Activated naive CD4-positive, alpha-beta T cell treated with anti-CD3 and anti-CD28 coated beads, Interleukin-2, amount 10 ng/mL, durations not matched to agents 7 days and 5 days (primary cell): ENCODE measurements at regions not wholly inside any gene's neighbourhood (a gene's known extent, or its start where the extent isn't known, plus 50 kb on each side); places are given as distances from the start of the nearest gene placed in this dataset.
"Not testable (repeated sequence)": the region's sequence is repeated elsewhere in the genome, so short reads cannot be mapped to it uniquely, and the experiment has no call there.

ENCODE experiments used
- CTCF ChIA-PET: fragments of 350-600 bp; sonication (Branson Sonifier 250); formaldehyde crosslinking; loops from one replicate; lab custom pipeline; 2021; ENCODE audit warnings: antibody characterized with exemption; lab: Charles Lee
- DNase-seq: peaks from one replicate; pipeline ENCODE4 v3.0.0-alpha.2; 2020
- H3K27ac Mint-ChIP-seq: one replicate; pipeline ENCODE4 v1.8.0; 2021; ENCODE audit warnings: mild to moderate bottlenecking, moderate library complexity, mixed read lengths
- H3K27me3 Mint-ChIP-seq: one replicate; pipeline ENCODE4 v1.8.0; 2021; ENCODE audit warnings: mild to moderate bottlenecking, mixed read lengths
- H3K36me3 Mint-ChIP-seq: one replicate; pipeline ENCODE4 v1.8.0; 2021; ENCODE audit warnings: mixed read lengths
- H3K4me1 Mint-ChIP-seq: one replicate; pipeline ENCODE4 v1.8.0; 2021; ENCODE audit warnings: mixed read lengths
- H3K4me3 Mint-ChIP-seq: one replicate; pipeline ENCODE4 v1.8.0; 2021; ENCODE audit warnings: mild to moderate bottlenecking, moderate library complexity, mixed read lengths
- H3K9me3 Mint-ChIP-seq: one replicate; pipeline ENCODE4 v1.8.0; 2021; ENCODE audit warnings: mixed read lengths

DNA sequence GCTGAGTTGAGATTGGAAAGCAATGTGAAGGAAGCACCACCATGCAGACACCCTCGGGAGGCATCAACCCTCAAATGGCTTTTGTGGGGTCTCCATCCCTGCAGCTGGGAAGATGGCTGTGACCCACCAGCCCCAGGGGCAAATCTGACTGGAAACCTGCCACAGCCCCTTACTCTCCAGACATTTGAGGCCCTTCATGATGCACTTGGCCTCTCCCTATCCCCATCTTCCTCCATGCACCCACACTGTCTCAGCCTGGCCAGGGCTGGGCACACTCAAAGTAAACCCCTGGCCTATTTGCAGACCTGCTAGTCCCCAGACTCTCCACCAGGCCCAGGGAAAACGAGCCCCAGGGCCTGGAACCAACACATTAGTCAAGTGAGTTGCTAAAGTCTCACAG is 205.2 kb downstream of the MATN1 start:
- H3K27ac Mint-ChIP-seq = no peak overlapping the region
- no peaks in the 10 kb centered on the region for H3K9me3 Mint-ChIP-seq
- H3K4me3 Mint-ChIP-seq = no peak overlapping the region
- peaks cover 18% of the 10 kb centered on the region for H3K27me3 Mint-ChIP-seq
- no peaks in the 10 kb centered on the region for H3K4me1 Mint-ChIP-seq
- DNase-seq = no peak
- CTCF ChIA-PET = no interaction called here
- no peaks in the 10 kb centered on the region for H3K36me3 Mint-ChIP-seq

DNA sequence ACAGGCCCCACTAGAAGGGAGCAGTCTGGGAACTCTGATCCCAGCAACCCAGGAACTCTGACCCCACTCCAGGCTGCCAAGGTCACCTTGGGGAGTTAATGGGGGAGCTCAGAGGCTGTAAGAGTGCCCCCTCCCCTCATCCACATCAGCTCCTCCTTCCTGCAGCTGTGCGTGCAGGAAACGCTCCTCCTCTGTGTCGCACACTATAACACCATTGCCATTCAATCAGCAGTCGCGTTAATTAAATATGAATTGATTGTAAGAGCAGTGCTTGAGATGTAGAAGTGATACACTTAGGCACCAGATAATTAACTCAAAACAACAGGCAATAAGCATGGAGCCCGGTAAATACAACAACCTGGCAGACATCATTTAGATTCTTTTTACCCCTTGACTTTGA is 205.7 kb downstream of the MATN1 start:
- H3K36me3 Mint-ChIP-seq, H3K27ac Mint-ChIP-seq, H3K4me3 Mint-ChIP-seq, H3K9me3 Mint-ChIP-seq, CTCF ChIA-PET, DNase-seq, H3K4me1 Mint-ChIP-seq: not testable (repeated sequence)
- peaks cover 18% of the 10 kb centered on the region for H3K27me3 Mint-ChIP-seq

DNA sequence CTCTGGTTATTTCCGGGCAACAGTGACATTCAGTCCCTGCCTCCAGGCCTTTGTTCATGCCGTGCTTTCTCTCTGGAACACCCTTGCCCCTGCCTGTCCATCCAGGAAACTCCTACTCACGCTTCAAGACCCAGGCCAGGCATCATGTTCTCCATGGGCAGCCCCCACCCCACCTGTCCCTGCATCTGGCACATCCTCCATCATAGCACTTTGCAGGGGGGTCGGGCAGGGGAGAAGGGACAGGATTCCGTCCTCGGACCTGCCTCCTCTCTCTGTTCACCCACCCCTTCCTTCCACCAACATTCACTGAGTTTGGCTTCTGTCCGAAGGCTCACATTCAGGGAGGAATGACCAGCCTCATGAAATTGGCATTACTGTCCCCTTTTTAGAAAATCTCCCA is 206.1 kb downstream of the MATN1 start:
- CTCF ChIA-PET, H3K27ac Mint-ChIP-seq, H3K36me3 Mint-ChIP-seq, H3K4me3 Mint-ChIP-seq, H3K9me3 Mint-ChIP-seq, H3K4me1 Mint-ChIP-seq, DNase-seq: not testable (repeated sequence)
- peaks cover 16% of the 10 kb centered on the region for H3K27me3 Mint-ChIP-seq

DNA sequence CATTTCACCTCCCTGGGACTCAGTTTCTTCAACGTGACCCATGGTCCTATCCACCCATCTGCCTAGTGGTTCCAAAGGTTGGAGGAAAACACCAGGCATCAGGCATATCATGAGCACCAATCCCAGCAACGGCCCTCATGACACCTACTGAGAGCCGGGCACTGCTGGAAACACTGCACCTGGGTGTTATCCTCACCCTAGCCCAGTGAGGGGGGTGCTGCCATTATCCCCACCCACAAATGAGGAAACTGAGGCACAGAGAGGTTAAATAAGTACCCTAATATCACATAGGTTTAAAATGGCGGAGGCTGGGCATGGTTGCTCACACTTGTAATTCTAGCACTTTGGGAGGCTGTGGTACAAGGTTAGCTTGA is 206.9 kb downstream of the MATN1 start:
- no peak overlapping the region for H3K4me3 Mint-ChIP-seq
- CTCF ChIA-PET = no interaction called here

DNA sequence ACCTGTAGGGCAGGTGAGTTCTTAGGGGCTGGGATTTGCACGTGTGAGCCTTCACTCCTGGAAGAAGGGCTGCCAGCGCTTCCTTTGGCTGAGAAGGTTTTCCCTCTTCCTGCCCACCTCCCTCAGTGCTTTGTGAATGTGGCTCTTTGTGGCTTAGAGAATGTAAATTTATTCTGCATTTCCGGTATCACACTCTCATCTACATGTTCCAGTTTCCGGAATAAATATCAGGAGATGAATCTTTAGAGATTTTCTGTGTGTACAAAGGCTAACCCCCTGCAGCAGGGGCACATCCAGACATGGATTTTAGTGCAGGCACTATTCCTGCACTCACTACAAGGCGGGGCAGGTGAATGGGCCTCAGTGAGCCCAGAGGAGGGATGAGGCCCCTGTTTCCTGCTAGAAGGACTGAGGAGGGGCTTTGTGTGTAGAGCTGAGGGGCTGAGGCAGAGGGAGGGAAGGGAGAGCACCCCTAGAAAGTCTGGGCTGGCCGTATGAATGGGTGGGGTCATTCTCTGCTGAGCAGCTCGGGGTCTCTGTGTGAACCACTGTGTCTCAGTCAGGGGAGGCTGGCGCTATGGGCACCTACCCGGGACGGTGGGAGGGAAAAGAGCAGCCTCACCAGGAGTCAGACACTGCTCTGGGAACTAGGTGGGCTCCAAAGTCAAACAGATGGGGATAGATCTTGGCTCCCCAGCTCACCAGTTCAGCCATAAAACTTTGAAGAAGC is 207.5 kb downstream of the MATN1 start:
- Mint-ChIP-seq H3K4me1 (no peaks in the 10 kb centered on the region), H3K27me3 (peaks cover 8% of the 10 kb centered on the region), H3K36me3 (no peaks in the 10 kb centered on the region), H3K27ac (no peak overlapping the region), H3K4me3 (no peak overlapping the region), H3K9me3 (no peaks in the 10 kb centered on the region)
- no peak for DNase-seq
- CTCF ChIA-PET = no interaction called here

More for the DNA sequence above, 206.9 kb downstream of the MATN1 start:
- Mint-ChIP-seq H3K27ac (no peak overlapping the region), H3K9me3 (no peaks in the 10 kb centered on the region), H3K36me3 (no peaks in the 10 kb centered on the region), H3K4me1 (no peaks in the 10 kb centered on the region), H3K27me3 (peaks cover 12% of the 10 kb centered on the region)
- DNase-seq = no peak

DNA sequence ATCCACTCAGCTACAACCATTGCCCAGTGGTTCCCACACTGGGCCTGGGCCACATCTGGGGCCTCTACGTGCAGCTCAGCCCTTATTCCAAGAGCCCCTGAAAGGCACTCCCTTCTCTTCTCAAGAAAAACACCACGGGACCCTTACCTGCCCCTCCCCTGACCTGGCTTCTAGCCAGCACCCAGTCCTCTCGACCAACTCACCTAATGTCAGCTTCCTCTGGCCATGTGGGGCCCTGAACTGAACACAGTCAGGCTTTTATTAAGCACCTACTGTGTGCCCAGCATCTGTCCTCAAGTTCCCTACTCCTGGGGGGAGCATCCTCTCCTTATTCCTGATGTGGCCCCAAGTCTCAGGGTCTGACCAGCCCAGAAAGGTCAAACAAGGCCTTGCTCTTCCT is 208.4 kb downstream of the MATN1 start:
- no peaks in the 10 kb centered on the region for H3K9me3 Mint-ChIP-seq
- peaks cover 8% of the 10 kb centered on the region for H3K27me3 Mint-ChIP-seq
- CTCF ChIA-PET = no interaction called here
- H3K27ac Mint-ChIP-seq = no peak overlapping the region
- no peaks in the 10 kb centered on the region for H3K4me1 Mint-ChIP-seq
- no peak overlapping the region for H3K4me3 Mint-ChIP-seq
- DNase-seq = no peak
- no peaks in the 10 kb centered on the region for H3K36me3 Mint-ChIP-seq

DNA sequence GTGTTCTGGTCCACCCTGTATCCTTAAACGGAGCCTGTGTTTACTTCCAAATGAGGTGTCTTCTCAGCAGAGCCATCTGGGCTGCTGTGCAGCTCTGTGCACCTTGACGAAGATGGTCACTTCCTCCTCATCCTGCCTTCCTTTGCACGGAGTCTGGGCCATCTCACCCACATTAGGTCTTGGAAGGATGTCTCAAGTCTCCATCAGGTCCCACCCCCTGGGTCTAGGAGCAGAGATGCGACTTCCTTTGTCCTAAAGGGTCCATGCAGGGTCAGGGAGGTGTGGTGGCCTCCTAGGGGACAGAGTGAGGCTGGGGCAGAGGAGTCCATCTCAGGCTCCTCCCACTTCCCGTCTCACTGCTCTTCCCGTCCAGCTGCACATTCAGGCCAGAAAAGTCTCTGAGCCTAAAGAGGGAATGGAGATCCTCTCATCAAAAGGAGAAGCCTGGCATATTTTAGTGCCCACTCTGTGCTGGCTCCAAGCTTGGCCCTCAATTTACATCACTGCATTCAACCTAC is 209.2 kb downstream of the MATN1 start:
- DNase-seq = no peak

DNA sequence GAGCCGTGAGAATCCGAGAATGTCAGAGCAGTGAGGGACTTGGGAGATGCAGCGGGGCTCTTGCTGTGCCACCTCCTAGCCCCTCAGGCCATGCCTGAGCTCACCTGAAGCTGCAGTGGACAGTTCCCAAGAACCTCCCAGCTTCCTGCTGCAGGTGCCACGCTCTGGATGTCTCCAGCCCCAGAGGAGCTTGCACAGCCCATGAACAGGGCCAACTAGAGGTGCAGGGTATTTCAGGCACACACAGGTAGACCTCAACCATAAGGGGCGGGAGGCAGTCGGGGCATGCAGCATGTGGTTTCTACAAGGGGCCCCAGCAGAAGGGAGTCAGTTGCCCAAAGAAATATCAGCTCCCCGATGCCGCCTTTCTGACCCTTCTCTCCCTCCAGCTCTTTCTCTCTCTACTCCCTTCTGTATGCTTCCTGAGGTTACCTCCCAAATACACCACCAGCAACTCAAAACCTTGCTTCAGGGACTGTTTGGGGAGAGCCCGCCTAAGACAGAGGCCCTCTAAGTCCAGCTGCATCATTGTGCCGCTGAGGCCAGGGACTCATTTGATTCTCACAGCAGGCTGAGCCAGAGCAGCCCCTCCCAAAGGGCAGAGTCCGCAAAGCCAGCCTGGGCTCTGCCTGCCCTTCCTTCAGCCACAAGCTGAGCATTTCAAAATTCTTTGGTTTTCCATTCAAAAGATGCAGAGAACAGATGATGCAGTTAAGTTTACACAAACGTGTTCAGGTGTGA is 209.8 kb downstream of the MATN1 start:
- CTCF ChIA-PET = no interaction called here
- no peaks in the 10 kb centered on the region for H3K9me3 Mint-ChIP-seq
- H3K27me3 Mint-ChIP-seq = peaks cover 14% of the 10 kb centered on the region
- H3K27ac Mint-ChIP-seq = no peak overlapping the region
- no peaks in the 10 kb centered on the region for H3K4me1 Mint-ChIP-seq
- no peak for DNase-seq
- H3K36me3 Mint-ChIP-seq = no peaks in the 10 kb centered on the region
- no peak overlapping the region for H3K4me3 Mint-ChIP-seq

More for the DNA sequence above, 209.2 kb downstream of the MATN1 start:
- Mint-ChIP-seq H3K27me3 (peaks cover 11% of the 10 kb centered on the region), H3K4me3 (no peak overlapping the region), H3K4me1 (no peaks in the 10 kb centered on the region), H3K9me3 (no peaks in the 10 kb centered on the region), H3K36me3 (no peaks in the 10 kb centered on the region), H3K27ac (no peak overlapping the region)
- CTCF ChIA-PET = no interaction called here

DNA sequence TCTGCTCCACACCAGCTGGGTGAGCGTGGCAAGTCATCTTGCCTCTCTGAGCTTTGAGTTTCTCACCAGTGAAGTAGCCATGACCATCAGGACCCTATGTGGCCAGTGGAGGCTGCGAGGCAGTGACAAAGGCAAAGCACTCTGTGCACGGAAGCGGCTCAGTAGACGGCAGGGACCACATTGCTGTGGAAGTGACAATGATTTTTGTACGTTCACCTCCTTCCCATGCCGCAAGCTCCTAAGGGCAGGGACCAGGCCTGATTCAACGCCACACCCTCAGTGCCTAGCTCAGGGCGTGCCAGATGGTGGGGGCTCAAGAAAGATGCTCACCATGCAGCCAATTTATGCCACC is 210.5 kb downstream of the MATN1 start:
- Mint-ChIP-seq H3K4me1 (no peaks in the 10 kb centered on the region), H3K4me3 (no peak overlapping the region), H3K9me3 (no peaks in the 10 kb centered on the region), H3K27me3 (peaks cover 17% of the 10 kb centered on the region), H3K27ac (no peak overlapping the region), H3K36me3 (no peaks in the 10 kb centered on the region)
- no peak for DNase-seq
- CTCF ChIA-PET = no interaction called here

DNA sequence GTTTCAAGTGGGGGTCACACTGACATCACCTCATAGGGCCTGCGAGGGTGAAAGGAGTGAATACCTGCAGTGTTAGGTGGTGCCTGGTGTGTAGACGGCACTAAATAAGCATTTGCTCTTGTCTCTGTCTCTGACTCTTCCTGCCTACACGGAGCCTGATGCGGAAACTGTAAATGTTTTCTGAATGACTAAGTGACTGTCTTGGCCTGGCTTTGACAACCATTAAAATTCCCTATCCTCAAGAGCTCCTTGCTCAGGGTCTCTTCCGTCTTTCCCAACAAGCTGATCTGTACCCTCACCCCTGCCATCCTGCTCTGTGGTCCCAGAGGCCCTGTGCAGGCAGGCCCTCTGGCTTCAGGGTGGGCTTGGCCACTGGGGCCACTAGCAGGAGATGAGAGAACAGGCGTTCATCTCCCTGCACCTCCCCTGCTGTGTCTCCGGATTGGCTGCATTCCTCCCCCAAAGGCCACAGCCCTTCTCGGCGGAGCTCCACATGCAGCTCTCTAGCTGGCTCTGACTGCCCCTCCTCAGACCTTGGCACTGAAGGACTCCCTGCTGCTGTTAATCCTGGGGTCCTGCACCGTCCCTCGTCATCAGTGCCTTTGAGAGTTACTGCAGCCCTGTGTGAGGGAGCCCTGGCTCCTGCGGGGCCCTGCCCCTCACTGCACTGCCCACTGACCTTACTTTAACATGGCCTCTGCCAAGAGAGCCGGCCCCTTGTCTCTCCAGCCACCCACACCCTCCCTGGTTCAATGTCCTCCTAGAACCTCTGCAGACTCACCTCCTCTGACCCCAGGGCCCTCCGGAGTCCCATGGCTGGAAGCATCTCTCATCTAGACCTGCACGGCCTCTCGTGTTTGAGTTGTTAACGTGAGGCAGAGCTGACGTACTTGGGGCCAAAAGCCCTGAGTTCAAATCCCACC is 211.1 kb downstream of the MATN1 start:
- H3K27me3 Mint-ChIP-seq = peaks cover 15% of the 10 kb centered on the region
- no peak for DNase-seq
- H3K4me3 Mint-ChIP-seq = no peak overlapping the region
- no peaks in the 10 kb centered on the region for H3K36me3 Mint-ChIP-seq
- H3K27ac Mint-ChIP-seq = no peak overlapping the region
- no peaks in the 10 kb centered on the region for H3K9me3 Mint-ChIP-seq
- H3K4me1 Mint-ChIP-seq = no peaks in the 10 kb centered on the region
- CTCF ChIA-PET = no interaction called here

DNA sequence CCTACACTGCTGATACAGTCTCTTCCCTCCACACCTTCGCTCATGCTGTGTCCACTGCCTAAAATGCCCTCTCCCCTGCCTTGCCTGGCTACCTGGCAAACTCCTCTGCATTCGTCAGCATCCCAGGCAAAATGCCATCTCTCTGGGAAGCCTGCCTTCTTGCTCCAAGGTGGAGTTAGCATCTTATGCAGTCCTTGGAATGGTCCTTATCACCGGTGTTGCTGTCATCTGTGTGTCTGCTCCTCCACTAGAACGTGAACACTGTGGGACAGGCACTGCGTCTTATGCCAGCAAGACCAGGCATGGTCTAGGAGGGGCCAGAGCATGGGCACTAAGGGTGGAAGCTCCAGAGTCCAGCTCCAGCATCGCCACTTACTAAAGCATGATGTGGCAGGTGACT is 211.8 kb downstream of the MATN1 start:
- no peaks in the 10 kb centered on the region for H3K36me3 Mint-ChIP-seq
- H3K9me3 Mint-ChIP-seq = no peaks in the 10 kb centered on the region
- H3K4me1 Mint-ChIP-seq = no peaks in the 10 kb centered on the region
- H3K27ac Mint-ChIP-seq = no peak overlapping the region
- no peak for DNase-seq
- CTCF ChIA-PET = no interaction called here
- no peak overlapping the region for H3K4me3 Mint-ChIP-seq
- peaks cover 12% of the 10 kb centered on the region for H3K27me3 Mint-ChIP-seq

DNA sequence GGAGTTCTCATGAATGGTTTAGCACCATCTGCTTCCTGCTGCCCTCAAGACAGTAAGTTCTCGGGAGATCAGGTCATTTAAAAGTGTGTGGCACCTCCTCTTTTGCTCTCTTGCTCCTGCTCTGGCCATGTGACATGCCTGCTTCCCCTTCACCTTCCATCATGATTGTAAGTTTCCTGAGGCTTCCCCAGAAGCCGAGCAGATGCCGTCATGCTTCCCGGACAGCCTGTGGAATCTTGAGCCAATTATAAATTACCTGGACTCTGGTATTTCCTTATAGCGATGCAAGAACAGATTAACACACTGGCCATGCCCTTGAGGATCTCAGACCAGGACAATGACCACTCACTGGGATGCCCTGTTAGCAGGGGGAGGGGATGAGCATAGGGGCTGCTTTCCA is 212.3 kb downstream of the MATN1 start:
- no peak overlapping the region for H3K27ac Mint-ChIP-seq
- H3K27me3 Mint-ChIP-seq = peaks cover 12% of the 10 kb centered on the region
- H3K4me1 Mint-ChIP-seq = no peaks in the 10 kb centered on the region
- H3K9me3 Mint-ChIP-seq = no peaks in the 10 kb centered on the region
- CTCF ChIA-PET = no interaction called here
- no peak for DNase-seq
- H3K4me3 Mint-ChIP-seq = no peak overlapping the region
- no peaks in the 10 kb centered on the region for H3K36me3 Mint-ChIP-seq

DNA sequence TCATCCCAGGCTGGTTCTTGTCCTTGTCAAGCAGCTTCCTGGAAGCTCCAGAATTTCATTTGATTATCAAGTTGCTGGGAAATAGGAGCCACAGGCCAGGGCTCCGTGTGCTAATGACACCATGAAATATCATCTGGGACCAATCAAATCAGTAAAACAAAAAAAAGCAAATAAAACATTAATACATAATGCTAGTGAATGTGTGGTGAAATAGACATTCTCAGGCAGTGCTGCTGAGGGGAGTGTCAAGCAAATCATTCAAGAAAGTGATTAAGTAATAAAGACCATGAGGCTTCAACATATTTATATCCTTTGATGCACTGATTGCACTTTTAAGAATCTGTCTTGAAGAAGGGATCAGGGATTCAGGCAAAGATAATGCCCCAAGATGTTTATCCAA is 213.7 kb downstream of the MATN1 start:
- no peak overlapping the region for H3K27ac Mint-ChIP-seq
- no peak overlapping the region for H3K4me3 Mint-ChIP-seq
- no peak for DNase-seq
- no peaks in the 10 kb centered on the region for H3K36me3 Mint-ChIP-seq
- H3K27me3 Mint-ChIP-seq = peaks cover 12% of the 10 kb centered on the region
- no peaks in the 10 kb centered on the region for H3K9me3 Mint-ChIP-seq
- H3K4me1 Mint-ChIP-seq = no peaks in the 10 kb centered on the region
- CTCF ChIA-PET = no interaction called here

DNA sequence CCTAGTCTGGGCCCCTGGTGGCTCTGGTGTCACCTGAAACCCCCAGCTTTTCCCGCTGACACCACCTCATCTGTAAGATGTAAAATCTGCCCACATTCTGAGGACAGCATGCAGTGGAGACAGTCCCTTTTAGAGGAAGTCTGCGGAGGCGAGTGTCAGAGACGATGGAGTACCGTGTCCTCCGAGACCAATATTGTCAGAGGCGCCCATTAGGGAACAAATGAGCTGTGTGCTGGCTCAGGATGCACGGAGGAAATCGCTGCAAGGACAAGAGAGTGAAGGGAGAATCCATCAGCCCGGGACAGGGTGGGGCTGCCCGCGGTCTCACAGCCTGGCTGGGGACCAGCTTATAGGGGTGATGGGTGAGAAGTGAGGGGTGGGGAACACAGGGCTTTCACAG is 214.8 kb downstream of the MATN1 start:
- no peaks in the 10 kb centered on the region for H3K4me1 Mint-ChIP-seq
- no peak for DNase-seq
- no peak overlapping the region for H3K4me3 Mint-ChIP-seq
- no peaks in the 10 kb centered on the region for H3K36me3 Mint-ChIP-seq
- CTCF ChIA-PET = no interaction called here
- H3K9me3 Mint-ChIP-seq = no peaks in the 10 kb centered on the region
- peaks cover 12% of the 10 kb centered on the region for H3K27me3 Mint-ChIP-seq
- no peak overlapping the region for H3K27ac Mint-ChIP-seq
